ENCODE measurements at regions not wholly inside any gene's neighbourhood (a gene's known extent, or its start where the extent isn't known, plus 50 kb on each side); places are given as distances from the start of the nearest gene placed in this dataset.

DNA sequence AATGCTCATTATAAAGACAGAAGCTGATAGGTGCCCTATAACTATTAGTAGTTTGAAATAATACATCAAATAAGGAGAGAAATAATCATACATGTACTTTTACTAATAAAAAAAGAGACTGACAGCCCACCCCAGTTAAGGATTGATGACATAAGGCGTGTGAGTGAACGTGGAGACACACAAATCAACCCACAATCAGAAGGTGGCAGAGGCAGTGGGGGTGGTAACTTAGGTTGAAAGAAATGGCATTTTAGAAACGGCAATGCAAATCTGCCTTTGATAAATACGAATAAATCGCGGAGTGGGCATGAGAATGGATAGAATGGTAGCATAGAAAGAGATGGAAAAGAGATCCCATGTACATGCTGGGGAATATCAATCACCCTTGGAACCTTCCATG is 256.2 kb upstream of the ATP10A start:
- TF ChIP-seq TAF1 (IDR thresholded peaks at IDR 0.05; ENCODE audit: low read depth, low read length), result no peak
- no peak for TF ChIP-seq POLR2A (IDR thresholded peaks at IDR 0.05; ENCODE audit: low read depth, low read length)

Measured in GM12891 (cell line).